Mucosa of descending colon (tissue), 3 donors: ENCODE measurements at regions not wholly inside any gene's neighbourhood (a gene's known extent, or its start where the extent isn't known, plus 50 kb on each side); places are given as distances from the start of the nearest gene placed in this dataset.

ENCODE experiments used
- ATAC-seq: fragments of 200-7000 bp; cut with Tn5 transposase; one replicate; pipeline ENCODE4 v1.9.1; 2020; ENCODE audit warnings: mild to moderate bottlenecking, moderate library complexity
- DNase-seq, 3 donors: peaks; one replicate each; pipeline ENCODE4 v3.0.0-alpha.2; 2020
- H3K36me3 ChIP-seq: fragments of 200-600 bp; one replicate; pipeline ENCODE4 v1.8.0; 2021; ENCODE audit warnings: low read depth, mild to moderate bottlenecking
- H3K4me1 ChIP-seq: fragments of 200-600 bp; one replicate; pipeline ENCODE4 v1.8.0; 2021; ENCODE audit warnings: low read depth, mild to moderate bottlenecking
- H3K4me3 ChIP-seq: fragments of 200-600 bp; one replicate; pipeline ENCODE4 v1.8.0; 2021; ENCODE audit warnings: mild to moderate bottlenecking
- H3K9me3 ChIP-seq: fragments of 200-600 bp; one replicate; pipeline ENCODE4 v1.8.0; 2021; ENCODE audit warnings: mild to moderate bottlenecking
- CTCF ChIP-seq: fragments of 200-600 bp; IDR thresholded peaks from one replicate; pipeline ENCODE4 v1.8.0; 2022; ENCODE audit warnings: antibody characterized with exemption, mild to moderate bottlenecking
- intact Hi-C, 2 donors: fragments of 100-400 bp; cut with DNase I in 1 of 2; cut with micrococcal nuclease in 1 of 2; formaldehyde crosslinking; loops; one replicate each; pipeline versions ENCODE4 v1.11.0 to v1.11.1; 2022; cut with DNase I, micrococcal nuclease
- donor health status: DM: no; HTN: no; CAD: no; lungs with moderate emphysema.
- donor health status: DM: no; HTN: no; CAD: no.
- donor health status: DM: no; HTN: yes; CAD: no.

GRCh38 chr5:12277504-12278192 lies 373.4 kb upstream of the CTNND2 start:
- ATAC-seq (no peak), DNase-seq (no peak)
- H3K36me3 ChIP-seq, result no peaks in the 10 kb centered on the region
- intact Hi-C loops, result no loop called here
- TF ChIP-seq CTCF, result no peak
- no peaks in the 10 kb centered on the region for H3K9me3 ChIP-seq
- no peak overlapping the region for H3K4me3 ChIP-seq
- no peaks in the 10 kb centered on the region for H3K4me1 ChIP-seq

- no peak overlapping the region for H3K4me3 ChIP-seq
- intact Hi-C loops, result no loop called here
These were observed 370.0 kb upstream of the CTNND2 start for GRCh38 chr5:12274236-12274635.

GRCh38 chr5:12272389-12272788 lies 368.1 kb upstream of the CTNND2 start:
- Histone ChIP-seq H3K9me3 (no peaks in the 10 kb centered on the region), H3K36me3 (no peaks in the 10 kb centered on the region), H3K4me1 (no peaks in the 10 kb centered on the region), H3K4me3 (no peak overlapping the region)
- ATAC-seq (no peak), DNase-seq (no peak)
- intact Hi-C loops, result no loop called here
- TF ChIP-seq CTCF, result no peak

More at GRCh38 chr5:12274236-12274635, 370.0 kb upstream of the CTNND2 start:
- DNase-seq (no peak), ATAC-seq (no peak)
- H3K36me3 ChIP-seq, result no peaks in the 10 kb centered on the region
- no peak for TF ChIP-seq CTCF
- no peaks in the 10 kb centered on the region for H3K9me3 ChIP-seq
- H3K4me1 ChIP-seq, result no peaks in the 10 kb centered on the region

GRCh38 chr5:12270914-12271313 lies 366.7 kb upstream of the CTNND2 start:
- TF ChIP-seq CTCF, result no peak
- no peaks in the 10 kb centered on the region for H3K36me3 ChIP-seq
- H3K4me3 ChIP-seq, result no peak overlapping the region
- DNase-seq, result no peak
- H3K9me3 ChIP-seq, result no peaks in the 10 kb centered on the region
- intact Hi-C loops, result no loop called here
- ATAC-seq, result no peak
- no peaks in the 10 kb centered on the region for H3K4me1 ChIP-seq

- TF ChIP-seq CTCF, result no peak
- Histone ChIP-seq H3K4me3 (no peak overlapping the region), H3K4me1 (no peaks in the 10 kb centered on the region), H3K36me3 (no peaks in the 10 kb centered on the region), H3K9me3 (no peaks in the 10 kb centered on the region)
- intact Hi-C loops, result no loop called here
- no peak for DNase-seq
- no peak for ATAC-seq
These were observed 364.9 kb upstream of the CTNND2 start for GRCh38 chr5:12269164-12269563.

GRCh38 chr5:12258549-12258948 lies 354.3 kb upstream of the CTNND2 start:
- H3K4me1 ChIP-seq, result no peaks in the 10 kb centered on the region
- no peak for TF ChIP-seq CTCF
- no peak for ATAC-seq

More at GRCh38 chr5:12258549-12258948, 354.3 kb upstream of the CTNND2 start:
- no peak for DNase-seq
- intact Hi-C loops, result no loop called here
- Histone ChIP-seq H3K36me3 (no peaks in the 10 kb centered on the region), H3K4me3 (no peak overlapping the region), H3K9me3 (no peaks in the 10 kb centered on the region)
